GM12878 (cell line): ENCODE measurements at regions not wholly inside any gene's neighbourhood (a gene's known extent, or its start where the extent isn't known, plus 50 kb on each side); places are given as distances from the start of the nearest gene placed in this dataset.

ENCODE experiments used
- ASH2L ChIP-seq: fragments of 300-600, 200-600 bp; sonication (generic); IDR thresholded peaks from 2 replicates; pipeline ENCODE4 v1.6.1; 2017; ENCODE audit warnings: low read depth, mild to moderate bottlenecking, borderline replicate concordance
- ATF7 ChIP-seq: fragments of 450-650 bp; IDR thresholded peaks from 2 replicates; pipeline ENCODE4 v1.6.1; 2016; ENCODE audit warnings: low read depth, mild to moderate bottlenecking
- BMI1 ChIP-seq: fragments of 450-650 bp; IDR thresholded peaks from 2 replicates; pipeline ENCODE4 v1.6.1; 2016; ENCODE audit warnings: mild to moderate bottlenecking, moderate library complexity, borderline replicate concordance
- CHD4 ChIP-seq: fragments of 200-600 bp; sonication (generic); IDR thresholded peaks from 2 replicates; pipeline ENCODE4 v1.6.1; 2016; ENCODE audit warnings: mild to moderate bottlenecking
- EGR1 ChIP-seq, 2 experiments: IDR thresholded peaks; 1 replicate in 1 of 2; 2 replicates in 1 of 2; pipeline ENCODE4 v1.6.1; 2011 to 2012; ENCODE audit warnings: low read depth in 2 of 2, low read length in 2 of 2, borderline replicate concordance in 1 of 2, mild to moderate bottlenecking in 1 of 2, moderate library complexity in 1 of 2
- EZH2 ChIP-seq: IDR thresholded peaks from 2 replicates; pipeline ENCODE4 v1.6.1; 2012; ENCODE audit warnings: low read depth, mild to moderate bottlenecking, control low read depth, inconsistent platforms, low read length, borderline replicate concordance; ENCODE audit not compliant: control insufficient read depth
- FOXM1 ChIP-seq: IDR thresholded peaks from 2 replicates; pipeline ENCODE4 v1.6.1; 2012; ENCODE audit warnings: low read depth, mild to moderate bottlenecking, inconsistent platforms, low read length, moderate library complexity
- GATAD2B ChIP-seq: fragments of 450-650 bp; conservative IDR thresholded peaks from 2 replicates; pipeline ENCODE4 v1.6.1; 2017; ENCODE audit warnings: low read depth, mild to moderate bottlenecking, moderate library complexity
- HDAC2 ChIP-seq: fragments of 200-600 bp; sonication (generic); IDR thresholded peaks from 2 replicates; pipeline ENCODE4 v1.6.1; 2017
- KLF5 ChIP-seq: fragments of 450-650 bp; IDR thresholded peaks from 2 replicates; pipeline ENCODE4 v1.6.1; 2014; ENCODE audit warnings: mild to moderate bottlenecking; ENCODE audit not compliant: partially characterized antibody
- PAX5 ChIP-seq: IDR thresholded peaks from 2 replicates; pipeline ENCODE4 v1.6.1; 2011; ENCODE audit warnings: low read depth, low read length, borderline replicate concordance
- PAX8 ChIP-seq: fragments of 450-650 bp; IDR thresholded peaks from 2 replicates; pipeline ENCODE4 v1.6.1; 2017; ENCODE audit warnings: mild to moderate bottlenecking, moderate library complexity
- POLR2AphosphoS2 ChIP-seq: IDR thresholded peaks from 2 replicates; pipeline ENCODE4 v1.6.1; 2011; ENCODE audit warnings: low read depth, mild to moderate bottlenecking, low read length, improper control_type of control experiment, moderate library complexity
- SKIL ChIP-seq: fragments of 450-650 bp; IDR thresholded peaks from 2 replicates; pipeline ENCODE4 v1.6.1; 2017; ENCODE audit warnings: mild to moderate bottlenecking, low read depth, inconsistent platforms; ENCODE audit not compliant: poor library complexity, severe bottlenecking
- WRNIP1 ChIP-seq: IDR thresholded peaks from 2 replicates; pipeline ENCODE4 v1.6.1; 2011; ENCODE audit warnings: low read depth, low read length, improper control_type of control experiment, borderline replicate concordance
- TF ChIP-seq, protein P1 (sequence below): fragments of 450-650 bp; IDR thresholded peaks from 2 replicates; pipeline ENCODE4 v1.6.1; 2017; ENCODE audit warnings: low read depth, mild to moderate bottlenecking, moderate library complexity

- TF ChIP-seq SKIL, result peak; percentile 69
- TF ChIP-seq, protein P1, sequence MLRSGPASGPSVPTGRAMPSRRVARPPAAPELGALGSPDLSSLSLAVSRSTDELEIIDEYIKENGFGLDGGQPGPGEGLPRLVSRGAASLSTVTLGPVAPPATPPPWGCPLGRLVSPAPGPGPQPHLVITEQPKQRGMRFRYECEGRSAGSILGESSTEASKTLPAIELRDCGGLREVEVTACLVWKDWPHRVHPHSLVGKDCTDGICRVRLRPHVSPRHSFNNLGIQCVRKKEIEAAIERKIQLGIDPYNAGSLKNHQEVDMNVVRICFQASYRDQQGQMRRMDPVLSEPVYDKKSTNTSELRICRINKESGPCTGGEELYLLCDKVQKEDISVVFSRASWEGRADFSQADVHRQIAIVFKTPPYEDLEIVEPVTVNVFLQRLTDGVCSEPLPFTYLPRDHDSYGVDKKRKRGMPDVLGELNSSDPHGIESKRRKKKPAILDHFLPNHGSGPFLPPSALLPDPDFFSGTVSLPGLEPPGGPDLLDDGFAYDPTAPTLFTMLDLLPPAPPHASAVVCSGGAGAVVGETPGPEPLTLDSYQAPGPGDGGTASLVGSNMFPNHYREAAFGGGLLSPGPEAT, result peak; percentile 90
- TF ChIP-seq BMI1, result peak; percentile 53
- no peak for TF ChIP-seq WRNIP1
- no peak for TF ChIP-seq CHD4
- peak; percentile 92 for TF ChIP-seq ASH2L
- peak; percentile 46; the same call in 1 of the 2 replicates for TF ChIP-seq PAX5
- TF ChIP-seq PAX8, result no peak
- 0 out of 2 replicates have a peak, but pooled peaks have one; percentile 44 for TF ChIP-seq GATAD2B
- TF ChIP-seq KLF5, result peak; percentile 76
- no peak for TF ChIP-seq EGR1 (IDR thresholded peaks at IDR 0.05; ENCODE audit: borderline replicate concordance in 1 of 2, low read depth in 2 of 2, low read length in 2 of 2)
- TF ChIP-seq ATF7, result peak; percentile 97
- no peak for TF ChIP-seq HDAC2
- TF ChIP-seq FOXM1, result peak; percentile 65; the same call in 1 of the 2 replicates
- no peak for TF ChIP-seq EZH2
- no peak for TF ChIP-seq POLR2AphosphoS2
Observed at GRCh38 chr3:18740631-18741583, 315.8 kb upstream of the SATB1 start (continued).
